HG03060 (cell line): ENCODE measurements at regions not wholly inside any gene's neighbourhood (a gene's known extent, or its start where the extent isn't known, plus 50 kb on each side); places are given as distances from the start of the nearest gene placed in this dataset.
"Not testable (repeated sequence)": the region's sequence is repeated elsewhere in the genome, so short reads cannot be mapped to it uniquely, and the experiment has no call there.

Experiments
- ATAC-seq: cut with Tn5 transposase; IDR thresholded peaks from one replicate; pipeline ENCODE4 v1.9.1; 2021; ENCODE audit warnings: low read depth, moderate number of reproducible peaks; ENCODE audit not compliant: unreplicated experiment

DNA sequence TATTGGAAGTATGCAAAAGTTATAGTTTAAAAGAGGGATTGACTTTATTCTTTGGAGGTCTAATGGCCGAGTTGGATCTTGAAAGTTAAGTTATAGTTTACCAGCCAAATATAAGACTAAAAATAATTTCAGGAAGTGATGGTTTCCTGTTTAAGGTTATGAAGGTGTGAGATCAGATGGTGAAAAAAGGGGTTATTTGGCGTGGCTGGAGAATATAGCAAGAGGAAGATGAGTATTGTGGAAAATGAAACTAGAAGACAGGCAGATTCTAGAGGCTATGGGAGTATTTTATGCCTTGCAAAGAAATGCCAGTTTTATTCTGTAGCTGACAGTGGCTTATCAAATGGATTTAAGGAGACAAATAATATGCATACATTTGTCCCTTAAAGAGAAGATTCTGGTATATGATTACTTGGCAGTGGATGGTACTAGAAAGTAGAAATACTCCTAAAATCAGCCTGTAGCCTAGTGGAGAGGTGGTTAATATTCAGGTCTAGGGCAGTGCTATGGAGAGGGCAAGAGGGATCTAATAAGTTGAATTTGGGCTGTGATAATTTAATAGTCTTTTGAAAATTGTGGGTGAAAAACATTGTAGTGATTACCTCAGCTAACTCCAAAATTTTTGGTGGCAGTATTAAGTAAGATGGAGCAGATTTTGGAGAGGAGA lies 1091.8 kb upstream of the ATXN7L3B start:
- ATAC-seq = peak; percentile 88

GRCh38 chr12:73452672-73453469 lies 1084.8 kb upstream of the ATXN7L3B start:
- peak; percentile 54 for ATAC-seq

DNA sequence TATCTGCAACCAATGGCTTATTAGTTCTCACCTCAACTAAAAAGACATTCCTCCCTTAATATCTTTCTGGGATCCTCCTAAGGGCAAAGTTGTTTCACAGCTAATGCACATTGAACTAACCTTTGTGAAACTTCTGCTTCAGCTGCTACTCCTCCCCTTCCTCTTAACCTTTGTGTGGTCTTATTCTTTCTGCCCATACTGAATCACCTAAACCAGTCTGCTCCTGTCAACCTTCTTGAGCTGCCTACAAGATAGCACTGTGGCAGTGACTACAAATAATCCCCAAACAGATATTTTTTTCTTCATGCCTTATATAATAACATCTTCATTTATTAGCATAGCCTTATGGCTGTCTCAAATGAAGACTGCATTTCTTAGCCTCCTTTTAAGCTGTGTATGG lies 1077.4 kb upstream of the ATXN7L3B start:
- no peak for ATAC-seq

GRCh38 chr12:73465106-73465505 lies 1072.5 kb upstream of the ATXN7L3B start:
- ATAC-seq = no peak

GRCh38 chr12:73486256-73486655 lies 1051.4 kb upstream of the ATXN7L3B start:
- ATAC-seq = no peak

DNA sequence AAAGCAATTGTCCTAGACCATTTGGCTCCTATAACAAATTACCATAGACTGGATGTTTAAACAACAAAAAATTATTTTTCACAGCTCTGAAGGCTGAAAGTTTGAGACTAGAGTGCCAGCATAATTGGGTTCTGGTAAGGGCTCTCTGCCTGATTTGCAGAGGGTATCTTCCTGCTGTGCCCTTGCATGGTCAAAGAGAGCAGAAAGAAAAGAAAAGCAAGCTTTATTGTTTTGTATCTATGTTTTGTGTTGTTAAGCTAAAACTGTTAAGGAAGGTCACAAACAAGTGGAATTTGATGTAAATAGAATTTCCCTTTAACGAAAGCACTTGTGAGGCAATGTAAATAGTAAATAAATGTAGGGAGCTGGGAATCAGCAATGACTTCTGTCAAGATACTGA lies 1031.0 kb upstream of the ATXN7L3B start:
- ATAC-seq = no peak

GRCh38 chr12:73514672-73515071 lies 1023.0 kb upstream of the ATXN7L3B start:
- no peak for ATAC-seq

GRCh38 chr12:73517859-73518258 lies 1019.8 kb upstream of the ATXN7L3B start:
- no peak for ATAC-seq

GRCh38 chr12:73529231-73529630 lies 1008.4 kb upstream of the ATXN7L3B start:
- no peak for ATAC-seq

DNA sequence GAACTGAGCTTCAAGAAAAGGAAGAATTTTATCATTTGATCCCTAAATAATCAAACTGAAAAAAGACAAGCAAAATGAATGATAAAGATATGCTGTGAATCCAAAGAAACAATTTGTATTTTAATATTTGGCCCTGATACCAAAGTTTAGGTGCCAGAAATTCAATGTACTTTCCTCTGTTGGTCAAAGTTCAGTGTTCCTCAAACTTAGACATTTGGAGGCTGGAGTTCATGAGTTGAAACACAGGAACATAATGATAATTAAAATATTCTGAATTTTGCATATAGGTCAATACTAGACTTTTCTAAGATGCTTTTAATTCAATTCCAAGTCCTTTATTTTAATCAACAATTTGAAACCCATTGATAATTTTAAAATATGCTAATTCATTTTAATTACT lies 1007.7 kb upstream of the ATXN7L3B start:
- ATAC-seq = no peak

GRCh38 chr12:73531752-73532151 lies 1005.9 kb upstream of the ATXN7L3B start:
- ATAC-seq = no peak

- no peak for ATAC-seq
Measured at GRCh38 chr12:73547421-73547820, 990.2 kb upstream of the ATXN7L3B start.

DNA sequence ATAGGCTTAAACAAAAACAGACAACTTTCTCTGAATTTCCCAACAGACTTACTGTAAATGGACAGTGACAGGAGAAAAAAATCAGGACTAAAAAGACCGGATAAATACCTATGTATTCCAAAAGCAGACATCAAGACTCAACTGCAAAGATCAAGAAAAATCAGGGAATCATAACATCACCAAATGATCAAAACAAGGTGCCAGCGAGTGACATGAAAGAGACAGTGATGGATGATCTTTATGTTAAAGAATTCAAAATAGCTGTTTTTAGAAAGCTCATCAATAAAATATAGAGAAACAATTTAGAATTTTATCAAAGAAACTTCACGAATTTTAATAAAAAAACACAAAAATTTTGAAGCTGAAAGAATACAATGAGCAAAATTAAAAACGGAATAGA lies 952.5 kb upstream of the ATXN7L3B start:
- ATAC-seq = no peak

DNA sequence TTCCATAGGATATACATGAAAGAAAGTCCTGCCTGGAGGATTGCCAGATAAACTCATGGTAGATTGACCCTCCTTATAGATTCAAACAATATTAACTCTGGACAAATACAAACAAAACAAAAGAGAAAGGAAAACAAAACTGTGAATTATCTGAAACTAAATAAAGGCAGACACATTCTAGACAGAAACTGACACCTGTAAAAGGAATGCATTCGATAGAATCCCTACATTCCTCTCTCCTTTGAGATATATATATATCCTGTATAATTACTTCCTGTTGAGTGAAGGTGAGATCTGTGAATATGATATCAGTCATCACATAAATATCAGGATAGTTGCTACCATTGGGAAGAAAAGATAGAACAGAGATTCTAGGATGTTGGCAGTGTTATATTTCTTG lies 948.4 kb upstream of the ATXN7L3B start:
- ATAC-seq = no peak

DNA sequence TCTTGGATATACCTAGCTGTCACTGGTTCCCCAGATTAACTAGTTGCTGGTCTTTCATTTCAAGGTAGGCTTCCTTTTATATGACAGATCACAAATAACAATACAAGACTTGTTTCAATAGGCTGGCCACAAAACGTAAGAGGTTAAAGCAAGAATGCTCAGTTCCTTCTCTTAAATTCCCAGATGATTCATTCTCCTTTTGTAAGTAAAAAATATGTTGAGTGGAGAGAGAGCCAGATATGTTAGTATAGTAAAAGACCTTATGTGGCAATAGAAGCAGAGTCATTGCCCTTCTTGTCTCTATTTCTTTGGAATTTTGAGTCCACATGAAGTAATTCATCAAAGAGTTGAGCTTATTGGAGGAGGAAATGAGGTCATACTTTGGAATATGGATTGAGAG lies 939.0 kb upstream of the ATXN7L3B start:
- ATAC-seq = no peak

DNA sequence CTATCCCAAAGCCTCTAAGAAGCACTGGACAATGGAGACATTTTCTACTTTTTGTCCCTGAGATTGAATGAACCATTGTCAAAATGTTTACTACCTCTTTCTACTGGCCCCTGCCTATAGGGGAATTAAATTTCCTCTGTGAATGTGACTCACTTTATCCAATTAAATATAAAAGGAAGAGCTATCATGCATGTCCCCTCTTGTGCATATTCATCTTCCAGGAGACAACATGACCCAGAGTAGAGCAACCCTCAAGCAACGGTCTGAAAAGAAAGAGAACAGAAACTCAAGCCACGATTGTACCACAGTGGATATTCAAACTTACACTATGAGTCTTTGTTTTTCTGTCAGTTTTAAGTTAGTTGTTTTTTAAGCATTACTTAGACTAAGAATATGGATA lies 938.4 kb upstream of the ATXN7L3B start:
- ATAC-seq = no peak

DNA sequence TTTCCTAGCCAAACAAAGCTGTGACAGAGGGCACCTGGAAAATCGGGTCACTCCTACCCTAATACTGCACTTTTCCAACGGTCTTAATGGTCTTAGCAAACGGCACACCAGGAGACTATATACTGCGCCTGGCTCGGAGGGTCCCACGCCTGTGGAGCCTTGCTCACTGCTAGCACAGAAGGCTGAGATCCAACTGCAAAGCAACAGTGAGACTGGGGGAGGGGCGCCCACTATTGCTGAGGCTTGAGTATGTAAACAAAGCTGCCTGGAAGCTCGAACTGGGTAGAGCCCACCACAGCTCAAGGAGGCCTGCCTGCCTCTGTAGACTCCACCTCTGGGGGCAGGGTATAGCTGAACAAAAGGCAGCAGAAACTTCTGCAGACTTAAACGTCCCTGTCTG lies 931.7 kb upstream of the ATXN7L3B start:
- ATAC-seq = not testable (repeated sequence)

GRCh38 chr12:73612551-73612950 lies 925.1 kb upstream of the ATXN7L3B start:
- ATAC-seq = no peak

DNA sequence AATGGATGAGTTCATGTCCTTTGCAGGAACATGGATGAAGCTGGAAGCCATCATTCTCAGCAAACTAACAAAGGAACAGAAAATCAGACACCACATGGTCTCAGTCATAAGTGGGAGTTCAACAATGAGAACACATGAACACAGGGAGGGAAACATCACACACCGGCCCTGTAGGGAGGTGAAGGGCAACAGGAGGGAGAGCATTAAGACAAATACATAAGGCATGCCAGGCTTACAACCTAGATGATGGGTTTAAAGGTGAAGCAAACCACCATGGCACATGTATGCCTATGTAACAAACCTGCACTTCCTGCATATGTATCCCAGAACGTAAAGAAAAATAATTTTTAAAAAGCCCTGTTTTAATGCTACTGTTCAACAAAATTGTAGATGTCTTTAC lies 914.2 kb upstream of the ATXN7L3B start:
- no peak for ATAC-seq

DNA sequence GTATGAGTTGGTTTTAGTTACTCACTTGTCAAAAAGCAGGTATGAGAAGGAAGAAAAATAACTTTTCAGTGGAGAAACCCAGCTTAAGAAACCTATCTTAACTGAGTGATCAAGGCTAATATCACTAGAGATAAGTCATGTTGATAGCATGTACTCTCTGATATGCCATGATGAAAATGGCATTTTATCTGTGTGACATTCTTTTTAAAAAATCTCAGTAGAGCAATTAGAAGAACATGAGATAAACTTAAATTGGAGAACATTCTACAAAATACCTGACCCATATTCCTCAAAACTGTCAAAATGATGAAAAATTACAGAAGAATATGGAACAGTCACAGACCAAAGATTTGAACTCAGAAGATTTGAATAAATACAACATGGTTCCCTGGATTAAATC lies 912.4 kb upstream of the ATXN7L3B start:
- ATAC-seq = no peak

DNA sequence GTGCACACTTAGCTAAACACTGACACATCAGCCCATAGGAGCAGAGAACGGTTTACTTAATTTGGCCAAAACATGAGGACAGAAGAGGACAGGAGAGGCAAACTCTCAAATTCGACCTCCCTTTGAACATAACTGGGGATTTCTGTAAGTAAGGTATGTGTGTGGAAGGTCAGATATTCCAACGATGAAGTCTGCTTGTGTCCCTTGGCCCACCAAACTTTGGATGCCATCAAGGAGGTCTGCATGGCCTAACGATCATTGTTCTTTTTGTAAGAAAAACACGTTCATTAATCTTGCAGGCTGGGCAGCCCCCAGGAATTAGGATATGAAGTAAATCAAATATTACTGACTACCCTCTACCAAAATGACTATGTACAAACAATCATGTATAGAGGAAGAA lies 908.5 kb upstream of the ATXN7L3B start:
- ATAC-seq = no peak
